GM18867 (cell line): ENCODE measurements at regions not wholly inside any gene's neighbourhood (a gene's known extent, or its start where the extent isn't known, plus 50 kb on each side); places are given as distances from the start of the nearest gene placed in this dataset.
"Not testable (repeated sequence)": the region's sequence is repeated elsewhere in the genome, so short reads cannot be mapped to it uniquely, and the experiment has no call there.

Experiments
- ATAC-seq: cut with Tn5 transposase; IDR thresholded peaks from one replicate; pipeline ENCODE4 v1.9.1; 2021; ENCODE audit warnings: mild to moderate bottlenecking, moderate library complexity; ENCODE audit not compliant: unreplicated experiment

- ATAC-seq = no peak
Observed at GRCh38 chr15:77944002-77944867, 133.3 kb downstream of the TBC1D2B start.

- no peak for ATAC-seq
Observed at GRCh38 chr15:77942611-77943211, 134.8 kb downstream of the TBC1D2B start.

DNA sequence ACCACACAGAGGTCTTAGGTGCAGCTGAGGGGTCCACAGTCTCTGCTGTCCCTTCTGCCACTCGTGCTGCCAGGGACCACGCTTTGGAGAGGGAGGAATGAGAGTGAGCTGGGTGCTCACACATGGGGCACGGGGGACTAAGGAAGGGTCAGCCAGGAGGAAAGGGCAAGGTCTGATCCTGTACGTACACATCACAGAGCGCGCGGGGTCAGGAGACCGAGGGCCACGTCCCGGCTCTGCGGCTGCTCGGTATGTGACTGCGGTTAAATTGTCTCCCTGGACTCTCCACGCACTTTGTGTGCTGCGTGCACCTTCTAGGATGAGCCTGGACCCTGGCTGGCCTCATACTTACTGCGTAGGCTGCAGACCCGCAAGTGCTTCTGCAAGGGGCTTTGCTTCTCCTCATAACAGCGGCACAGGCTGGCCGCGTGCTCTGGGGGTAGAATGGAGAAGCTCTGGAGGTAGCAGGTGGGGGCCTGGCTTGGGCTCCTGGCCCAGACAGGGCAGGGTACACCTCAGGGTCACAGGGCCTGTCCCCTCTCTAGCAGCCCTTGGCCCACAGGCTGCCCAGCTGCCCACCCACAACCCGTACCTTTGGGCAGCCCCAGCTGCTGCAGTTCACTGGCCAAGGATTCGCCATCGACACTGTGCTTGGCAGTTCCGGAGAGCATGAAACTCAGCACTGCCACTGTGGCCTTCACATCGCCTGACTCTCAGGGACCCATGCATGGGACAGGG lies 136.3 kb downstream of the TBC1D2B start:
- ATAC-seq = not testable (repeated sequence)

DNA sequence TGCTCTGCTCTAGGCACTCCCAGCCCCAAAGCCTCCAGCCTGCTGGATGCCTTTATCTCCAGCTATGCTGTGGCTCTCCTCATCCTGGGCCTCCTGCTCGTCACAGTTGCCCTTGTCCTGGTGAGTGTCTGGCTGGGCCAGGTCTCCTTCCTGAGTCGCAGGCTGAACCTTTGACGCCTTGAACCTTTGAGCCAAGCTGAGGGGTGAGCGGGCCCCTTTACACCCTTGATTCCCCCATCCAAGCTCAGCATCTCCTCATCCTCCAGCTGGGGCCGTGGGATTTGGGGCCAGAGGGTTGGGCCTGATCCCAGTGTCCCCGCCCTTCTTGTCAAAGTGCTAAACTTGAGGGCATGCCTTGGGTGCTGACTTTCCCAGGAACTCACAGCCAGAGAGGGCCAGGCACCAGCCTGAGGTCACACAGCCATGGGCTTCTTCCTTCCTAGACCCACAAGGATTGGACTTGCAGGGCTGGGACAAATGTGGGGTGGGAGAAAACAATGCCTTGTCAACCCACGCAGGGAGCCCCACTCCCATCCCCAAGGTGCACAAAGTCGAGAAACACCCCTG lies 137.0 kb downstream of the TBC1D2B start:
- ATAC-seq = no peak

DNA sequence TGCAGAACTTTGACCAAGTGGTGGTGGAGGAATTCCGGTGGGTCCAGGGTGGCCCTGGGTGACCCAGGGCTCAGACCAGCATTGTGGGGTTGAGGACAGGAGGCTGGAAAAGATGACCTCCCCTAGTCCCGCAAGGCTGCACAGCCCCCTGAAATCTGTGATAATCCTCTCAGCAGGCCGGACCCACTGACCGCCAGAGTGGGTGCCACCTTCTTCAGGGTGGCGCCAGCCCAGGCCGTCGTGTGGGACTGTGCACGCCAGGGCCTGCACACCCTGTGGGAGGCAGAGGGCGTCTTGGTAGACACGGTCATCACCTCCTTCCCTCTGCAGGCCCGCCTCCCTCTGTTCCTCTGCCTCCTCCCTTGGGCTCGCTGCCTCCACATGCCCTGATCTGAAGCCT lies 137.7 kb downstream of the TBC1D2B start:
- no peak for ATAC-seq

- ATAC-seq = not testable (repeated sequence)
Observed at GRCh38 chr15:77939026-77939425, 138.5 kb downstream of the TBC1D2B start.

- not testable (repeated sequence) for ATAC-seq
Observed at GRCh38 chr15:77938546-77938945, 139.0 kb downstream of the TBC1D2B start.

GRCh38 chr15:77936567-77936966 lies 140.9 kb downstream of the TBC1D2B start:
- ATAC-seq = not testable (repeated sequence)

- ATAC-seq = not testable (repeated sequence)
Observed at GRCh38 chr15:77934516-77934915, 143.0 kb downstream of the TBC1D2B start.

- ATAC-seq = not testable (repeated sequence)
Observed at GRCh38 chr15:77930907-77931306, 146.6 kb downstream of the TBC1D2B start.

- ATAC-seq = not testable (repeated sequence)
Observed at GRCh38 chr15:77930490-77930889, 147.0 kb downstream of the TBC1D2B start.

DNA sequence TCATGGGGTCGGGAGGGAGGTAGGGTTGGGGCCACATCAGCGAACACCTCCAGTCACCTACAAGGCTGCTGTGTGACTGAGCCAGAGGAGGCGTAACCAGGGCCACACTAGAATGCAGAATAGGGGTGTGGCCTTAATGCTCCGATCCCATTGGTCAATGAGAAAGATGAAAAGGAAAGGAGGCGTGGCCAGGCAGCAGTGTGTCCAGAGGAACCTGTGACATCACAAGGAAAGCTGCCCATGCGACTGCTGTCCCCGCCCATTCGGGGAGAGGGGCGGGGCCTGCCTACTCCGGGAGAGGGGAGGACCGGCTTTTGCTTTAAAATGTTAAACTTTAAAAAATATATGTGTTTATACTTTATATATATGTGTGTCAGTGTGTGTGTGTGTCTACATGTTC lies 150.7 kb downstream of the TBC1D2B start:
- ATAC-seq = not testable (repeated sequence)

- not testable (repeated sequence) for ATAC-seq
Observed at GRCh38 chr15:77926296-77926695, 151.2 kb downstream of the TBC1D2B start.

DNA sequence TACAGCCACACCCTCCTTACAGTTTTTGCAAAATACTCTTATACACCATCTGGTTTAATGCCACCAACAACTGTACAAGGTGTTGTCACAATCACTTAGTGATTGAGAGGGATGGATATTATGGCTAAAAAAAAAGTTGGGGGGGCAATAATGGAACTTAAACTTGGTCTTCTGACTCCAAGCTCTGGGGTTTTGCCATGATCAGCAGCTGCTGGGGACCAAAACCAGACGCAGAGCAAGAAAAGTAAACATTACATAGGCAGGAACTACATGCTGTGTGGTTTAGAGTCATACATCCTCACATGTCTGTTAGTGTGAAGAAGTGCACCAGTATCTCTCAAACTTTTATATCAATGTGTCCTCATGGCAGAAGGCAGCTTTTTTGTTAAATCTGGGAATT lies 152.4 kb downstream of the TBC1D2B start:
- not testable (repeated sequence) for ATAC-seq

DNA sequence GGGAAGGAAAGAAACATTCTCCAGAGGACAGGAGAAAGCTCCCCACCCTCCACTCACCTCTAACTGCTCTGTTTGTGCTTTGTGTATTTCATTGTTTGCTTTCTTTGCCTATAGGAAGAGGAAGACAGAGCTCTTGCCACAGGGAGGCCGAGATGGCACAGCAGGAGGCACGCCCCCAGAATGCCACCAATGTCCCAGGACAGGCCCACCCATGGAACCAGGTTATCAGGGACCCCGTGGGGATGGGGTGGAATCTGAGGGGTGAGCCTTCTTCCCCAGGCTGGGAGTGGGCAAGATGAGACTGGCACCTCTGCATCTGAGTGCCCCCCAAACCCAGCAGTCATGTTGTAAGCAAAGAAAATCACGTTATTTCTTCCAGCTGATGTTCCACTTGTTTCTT lies 155.8 kb downstream of the TBC1D2B start:
- no peak for ATAC-seq

DNA sequence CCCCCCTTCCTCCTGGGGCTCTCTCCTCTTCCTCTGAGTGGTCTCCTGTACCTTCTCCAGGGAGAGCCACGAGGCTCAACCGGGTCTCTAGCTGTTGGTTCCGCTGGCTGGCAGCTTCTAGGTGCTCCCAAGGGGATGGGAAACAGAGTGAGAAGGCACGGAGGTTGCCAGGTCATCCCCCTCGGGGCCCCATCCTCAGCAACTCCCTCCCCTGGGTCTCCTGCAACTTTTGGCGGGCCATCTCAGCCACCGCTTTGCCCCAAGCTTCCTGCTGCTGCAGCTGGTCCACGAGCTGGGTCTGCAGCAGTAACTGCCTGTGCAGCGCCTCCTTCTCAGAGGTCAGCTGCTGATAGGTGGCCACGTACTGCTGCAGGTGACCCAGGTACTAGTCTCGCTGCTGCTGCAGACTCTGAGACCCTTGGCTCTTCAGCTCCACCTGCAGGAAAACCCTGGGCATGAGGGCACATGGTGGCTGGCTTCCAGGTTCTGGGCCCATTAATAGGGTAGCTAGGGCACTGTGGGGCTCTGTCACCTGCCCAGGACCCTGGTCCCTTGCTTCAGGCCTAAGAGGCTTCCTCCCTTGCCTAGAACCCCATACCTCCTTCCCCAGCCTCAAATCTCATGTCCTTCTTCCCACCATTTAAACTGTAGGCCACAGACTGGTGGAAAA lies 160.4 kb downstream of the TBC1D2B start:
- not testable (repeated sequence) for ATAC-seq

GRCh38 chr15:77915961-77916330 lies 161.6 kb downstream of the TBC1D2B start:
- ATAC-seq = not testable (repeated sequence)

DNA sequence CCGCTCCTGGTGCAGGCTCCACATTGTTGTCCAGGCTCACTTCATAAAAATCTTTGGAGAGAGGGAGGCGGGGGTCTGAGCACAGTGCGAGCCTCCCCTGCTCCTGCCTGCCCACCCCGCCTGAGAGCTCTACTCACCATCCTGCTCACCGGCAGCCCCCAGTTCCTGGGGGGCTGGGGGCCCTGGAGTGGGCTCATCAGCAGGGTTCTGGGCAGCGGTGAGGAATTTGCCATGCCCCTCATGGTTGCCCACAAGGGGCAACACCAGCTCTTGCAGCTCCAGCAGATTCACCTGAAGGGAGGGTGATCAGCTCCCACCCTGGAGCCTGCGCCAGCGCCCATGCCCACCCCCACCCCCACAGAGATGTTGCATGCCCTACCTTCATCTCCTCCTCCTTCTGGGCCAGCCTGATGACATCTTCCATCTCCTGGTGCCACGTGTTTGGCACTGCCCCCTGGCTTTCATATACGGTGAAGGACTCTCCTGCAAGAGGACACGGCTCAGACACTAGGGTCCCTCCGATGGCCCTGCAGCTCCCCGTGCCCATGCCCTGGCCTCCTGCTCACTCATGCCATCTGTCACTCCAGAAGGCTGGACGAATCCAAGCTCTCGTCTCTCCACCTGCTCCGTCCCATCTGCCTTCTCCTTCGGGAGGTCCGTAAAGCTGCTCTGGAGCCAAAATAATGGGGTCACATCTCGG lies 162.1 kb downstream of the TBC1D2B start:
- no peak for ATAC-seq

- not testable (repeated sequence) for ATAC-seq
Observed at GRCh38 chr15:77914531-77914930, 163.0 kb downstream of the TBC1D2B start.
